Upper lobe of left lung (tissue), 4 donors: ENCODE measurements at regions not wholly inside any gene's neighbourhood (a gene's known extent, or its start where the extent isn't known, plus 50 kb on each side); places are given as distances from the start of the nearest gene placed in this dataset.

Source experiments
- CTCF ChIP-seq, 6 experiments: fragments of 450-650 bp in 4 of 6; fragments of 200-600 bp in 2 of 6; sonication (generic) in 2 of 6; IDR thresholded peaks; one replicate each; pipeline ENCODE4 v1.5.1; 2016 to 2019; ENCODE audit warnings: antibody characterized with exemption in 6 of 6
- EP300 ChIP-seq, 4 donors: sonication (generic); formaldehyde crosslinking; IDR thresholded peaks; one replicate each; pipeline ENCODE4 v1.5.1; 2017; ENCODE audit warnings: antibody characterized with exemption in 4 of 4, control low read depth in 2 of 4
- POLR2A ChIP-seq, 4 donors: fragments of 450-650 bp; IDR thresholded peaks; one replicate each; pipeline ENCODE4 v1.5.1; 2016 to 2017; ENCODE audit warnings: antibody characterized with exemption in 4 of 4, mild to moderate bottlenecking in 2 of 4
- POLR2AphosphoS5 ChIP-seq, 2 donors: sonication (generic); formaldehyde crosslinking; IDR thresholded peaks; one replicate each; pipeline ENCODE4 v1.5.1; 2017; ENCODE audit warnings: antibody characterized with exemption in 2 of 2

GRCh38 chr12:42770261-42770660 is 180.7 kb upstream of the PRICKLE1 start:
- TF ChIP-seq CTCF (IDR thresholded peaks at IDR 0.05) = no peak
- TF ChIP-seq EP300 (IDR thresholded peaks at IDR 0.05) = no peak
- no peak for TF ChIP-seq POLR2AphosphoS5 (IDR thresholded peaks at IDR 0.05)
- TF ChIP-seq POLR2A (IDR thresholded peaks at IDR 0.05) = no peak
